Heart left ventricle (tissue), 13 donors: ENCODE measurements at regions not wholly inside any gene's neighbourhood (a gene's known extent, or its start where the extent isn't known, plus 50 kb on each side); places are given as distances from the start of the nearest gene placed in this dataset.

Experiments
- CTCF ChIP-seq, 12 donors: fragments of 200-600 bp; sonication (generic) in 4 of 12; IDR thresholded peaks; one replicate each; pipeline versions ENCODE4 v1.5.0 to v1.8.0; 2018 to 2022; ENCODE audit warnings: antibody characterized with exemption in 12 of 12, mild to moderate bottlenecking in 5 of 12
- POLR2A ChIP-seq, 2 donors: fragments of 450-650 bp; IDR thresholded peaks; one replicate each; pipeline ENCODE4 v1.6.1; 2017; ENCODE audit warnings: antibody characterized with exemption in 2 of 2, mild to moderate bottlenecking in 2 of 2, moderate library complexity in 2 of 2
- donor health status: ischemic (EF 13 %, LVEDD 7.1; RV severe dilation, severe dysfunction).
- donor health status: DM: no; HTN: yes; CAD: no.
- donor health status: DM: no; HTN: no; CAD: no.
- donor health status: ischemic (EF 25% LVEDD 6.9; RV normal size, moderate dysfunction).
- donor health status: ischemic (EF 25% LVEDD 5.7; RV mildly dilated, moderate dysfunction).
- donor health status: ischemic (EF 35%, LVEDD 5.7; RV mildly dilated, moderate dysfunction).
- donor health status: nonischemic (EF 11% LVEDD 7.7; RV severe dilation, severe dysfunction).
- donor health status: DM: yes; HTN: yes; CAD: no.
- donor health status: PGD.
- donor health status: ischemic (EF 29% LVEDD 5.4; RV normal size, mild dysfunction).
- donor health status: nonischemic (EF 23%, LVEDD 6.1; RV moderate dilation, normal function).

GRCh38 chrX:6959006-6959405 lies 188.5 kb upstream of the STS start:
- no peak for TF ChIP-seq CTCF (IDR thresholded peaks at IDR 0.05)
- no peak for TF ChIP-seq POLR2A (IDR thresholded peaks at IDR 0.05)
